K562 (cell line): ENCODE measurements at regions not wholly inside any gene's neighbourhood (a gene's known extent, or its start where the extent isn't known, plus 50 kb on each side); places are given as distances from the start of the nearest gene placed in this dataset.

Source experiments
- ARID1B ChIP-seq: fragments of 450-650 bp; IDR thresholded peaks from 2 replicates; pipeline ENCODE4 v1.6.1; 2016; ENCODE audit warnings: antibody characterized with exemption, mild to moderate bottlenecking, inconsistent platforms
- CBFB ChIP-seq: sonication (generic); formaldehyde crosslinking; IDR thresholded peaks from 2 replicates; pipeline ENCODE4 v1.4.0; 2020; ENCODE audit warnings: mild to moderate bottlenecking, missing genetic modification reagents
- HOXB6 ChIP-seq: fragments of 250-450 bp; sonication (Bioruptor Pico); IDR thresholded peaks from 2 replicates; pipeline ENCODE4 v1.5.1; 2022; ENCODE audit warnings: mild to moderate bottlenecking, borderline replicate concordance
- ID3 ChIP-seq, 2 experiments: fragments of 250-450 bp in 1 of 2; fragments of 450-650 bp in 1 of 2; sonication (Bioruptor Pico) in 1 of 2; IDR thresholded peaks; 2 replicates each; pipeline versions ENCODE4 v1.6.1 to v1.8.0; 2016 to 2021; ENCODE audit warnings: mild to moderate bottlenecking in 2 of 2, moderate library complexity in 2 of 2, missing compliant biosample characterization in 1 of 2, missing genetic modification characterization in 1 of 2
- IRF1 ChIP-seq: sonication (generic); formaldehyde crosslinking; IDR thresholded peaks from 2 replicates; pipeline ENCODE4 v1.8.0; 2022; ENCODE audit warnings: missing genetic modification reagents, mild to moderate bottlenecking, borderline replicate concordance
- JUN ChIP-seq, 2 experiments: sonication (generic) in 1 of 2; formaldehyde crosslinking in 1 of 2; IDR thresholded peaks; 2 replicates each; pipeline versions ENCODE4 v1.6.1 to v1.8.0; 2012 to 2022; ENCODE audit warnings: borderline replicate concordance in 2 of 2, mild to moderate bottlenecking in 2 of 2, improper control_type of control experiment in 1 of 2, low read depth in 1 of 2, low read length in 1 of 2, missing genetic modification reagents in 1 of 2
- NFXL1 ChIP-seq: fragments of 450-650 bp; formaldehyde crosslinking; IDR thresholded peaks from 2 replicates; pipeline ENCODE4 v1.4.0; 2021; ENCODE audit warnings: mild to moderate bottlenecking
- PBX2 ChIP-seq, 2 experiments: IDR thresholded peaks in 1 of 2; conservative IDR thresholded peaks in 1 of 2; 2 replicates each; pipeline ENCODE4 v1.6.1; 2016; ENCODE audit warnings: low read depth in 2 of 2, mild to moderate bottlenecking in 1 of 2, missing compliant biosample characterization in 1 of 2, missing genetic modification characterization in 1 of 2, moderate library complexity in 1 of 2
- POLR2AphosphoS2 ChIP-seq: IDR thresholded peaks from 2 replicates; pipeline ENCODE4 v1.6.1; 2012; ENCODE audit warnings: low read length, improper control_type of control experiment
- POLR2H ChIP-seq: IDR thresholded peaks from 2 replicates; pipeline ENCODE4 v1.6.1; 2016; ENCODE audit warnings: missing genetic modification characterization, low read depth, mild to moderate bottlenecking, control low read depth, missing compliant biosample characterization, moderate library complexity
- TRIM24 ChIP-seq, 2 experiments: fragments of 450-650 bp; IDR thresholded peaks; 2 replicates each; pipeline ENCODE4 v1.6.1; 2016
- XRCC5 ChIP-seq: fragments of 200-400 bp; formaldehyde crosslinking; IDR thresholded peaks from 2 replicates; pipeline ENCODE4 v1.6.1; 2017; ENCODE audit warnings: low read depth, mild to moderate bottlenecking, low read length
- ZNF217 ChIP-seq: sonication (generic); formaldehyde crosslinking; IDR thresholded peaks from 2 replicates; pipeline ENCODE4 v1.8.0; 2022; ENCODE audit warnings: mild to moderate bottlenecking, missing genetic modification reagents
- ZNF232 ChIP-seq: sonication (generic); formaldehyde crosslinking; IDR thresholded peaks from 2 replicates; pipeline ENCODE4 v1.8.0; 2022; ENCODE audit warnings: mild to moderate bottlenecking, missing genetic modification reagents
- ZNF408 ChIP-seq: fragments of 250-450 bp; sonication (Bioruptor Pico); IDR thresholded peaks from 2 replicates; pipeline ENCODE4 v1.4.0; 2020; ENCODE audit warnings: low read depth, mild to moderate bottlenecking, moderate library complexity
- TF ChIP-seq, protein P1 (sequence below): fragments of 450-650 bp; IDR thresholded peaks from 2 replicates; pipeline ENCODE4 v1.7.1; 2018; ENCODE audit warnings: mild to moderate bottlenecking, low read depth; ENCODE audit not compliant: partially characterized antibody
- TF ChIP-seq, protein P2 (sequence below): fragments of 250-450 bp; sonication (Bioruptor Pico); IDR thresholded peaks from 2 replicates; pipeline ENCODE4 v1.4.0; 2020; ENCODE audit warnings: mild to moderate bottlenecking, moderate library complexity

GRCh38 chr1:25096307-25097150 lies 135.8 kb downstream of the SYF2 start (continued):
- TF ChIP-seq ID3 (CRISPR knock-in tag; IDR thresholded peaks at IDR 0.05) (no peak), ID3 (tag; IDR thresholded peaks at IDR 0.05) (no peak), ZNF217 (CRISPR knock-in tag) (no peak), ZNF408 (CRISPR knock-in tag) (no peak), TRIM24 (IDR thresholded peaks at IDR 0.05) (peak in 1 of 2 experiments; percentile 9; a peak in 1 of 4 replicates), IRF1 (CRISPR knock-in tag) (no peak), PBX2 (CRISPR knock-in tag; IDR thresholded peaks at IDR 0.05; ENCODE audit: low read depth) (no peak), PBX2 (tag; conservative IDR thresholded peaks at IDR 0.05; ENCODE audit: low read depth) (0 out of 2 replicates have a peak, but pooled peaks have one; percentile 18), CBFB (CRISPR knock-in tag) (no peak), ARID1B (peak; percentile 42; the same call in 1 of the 2 replicates), JUN (IDR thresholded peaks at IDR 0.05; ENCODE audit: borderline replicate concordance, low read depth, low read length) (no peak), JUN (CRISPR knock-in tag; IDR thresholded peaks at IDR 0.05; ENCODE audit: borderline replicate concordance) (no peak), XRCC5 (no peak), POLR2H (tag) (no peak), ZNF232 (CRISPR knock-in tag) (no peak), HOXB6 (CRISPR knock-in tag) (no peak), POLR2AphosphoS2 (no peak), NFXL1 (no peak)
- TF ChIP-seq, protein P1, sequence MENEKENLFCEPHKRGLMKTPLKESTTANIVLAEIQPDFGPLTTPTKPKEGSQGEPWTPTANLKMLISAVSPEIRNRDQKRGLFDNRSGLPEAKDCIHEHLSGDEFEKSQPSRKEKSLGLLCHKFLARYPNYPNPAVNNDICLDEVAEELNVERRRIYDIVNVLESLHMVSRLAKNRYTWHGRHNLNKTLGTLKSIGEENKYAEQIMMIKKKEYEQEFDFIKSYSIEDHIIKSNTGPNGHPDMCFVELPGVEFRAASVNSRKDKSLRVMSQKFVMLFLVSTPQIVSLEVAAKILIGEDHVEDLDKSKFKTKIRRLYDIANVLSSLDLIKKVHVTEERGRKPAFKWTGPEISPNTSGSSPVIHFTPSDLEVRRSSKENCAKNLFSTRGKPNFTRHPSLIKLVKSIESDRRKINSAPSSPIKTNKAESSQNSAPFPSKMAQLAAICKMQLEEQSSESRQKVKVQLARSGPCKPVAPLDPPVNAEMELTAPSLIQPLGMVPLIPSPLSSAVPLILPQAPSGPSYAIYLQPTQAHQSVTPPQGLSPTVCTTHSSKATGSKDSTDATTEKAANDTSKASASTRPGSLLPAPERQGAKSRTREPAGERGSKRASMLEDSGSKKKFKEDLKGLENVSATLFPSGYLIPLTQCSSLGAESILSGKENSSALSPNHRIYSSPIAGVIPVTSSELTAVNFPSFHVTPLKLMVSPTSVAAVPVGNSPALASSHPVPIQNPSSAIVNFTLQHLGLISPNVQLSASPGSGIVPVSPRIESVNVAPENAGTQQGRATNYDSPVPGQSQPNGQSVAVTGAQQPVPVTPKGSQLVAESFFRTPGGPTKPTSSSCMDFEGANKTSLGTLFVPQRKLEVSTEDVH, result no peak
- TF ChIP-seq, protein P2, sequence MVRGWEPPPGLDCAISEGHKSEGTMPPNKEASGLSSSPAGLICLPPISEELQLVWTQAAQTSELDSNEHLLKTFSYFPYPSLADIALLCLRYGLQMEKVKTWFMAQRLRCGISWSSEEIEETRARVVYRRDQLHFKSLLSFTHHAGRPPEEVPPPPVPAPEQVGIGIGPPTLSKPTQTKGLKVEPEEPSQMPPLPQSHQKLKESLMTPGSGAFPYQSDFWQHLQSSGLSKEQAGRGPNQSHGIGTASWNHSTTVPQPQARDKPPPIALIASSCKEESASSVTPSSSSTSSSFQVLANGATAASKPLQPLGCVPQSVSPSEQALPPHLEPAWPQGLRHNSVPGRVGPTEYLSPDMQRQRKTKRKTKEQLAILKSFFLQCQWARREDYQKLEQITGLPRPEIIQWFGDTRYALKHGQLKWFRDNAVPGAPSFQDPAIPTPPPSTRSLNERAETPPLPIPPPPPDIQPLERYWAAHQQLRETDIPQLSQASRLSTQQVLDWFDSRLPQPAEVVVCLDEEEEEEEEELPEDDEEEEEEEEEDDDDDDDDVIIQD (CRISPR knock-in tag), result no peak
